AG09309 (cell line): ENCODE measurements at regions not wholly inside any gene's neighbourhood (a gene's known extent, or its start where the extent isn't known, plus 50 kb on each side); places are given as distances from the start of the nearest gene placed in this dataset.

Source experiments
- DNase-seq: peaks from one replicate; pipeline ENCODE4 v3.0.0-alpha.2; 2010; ENCODE audit warnings: low read depth
- H3K4me3 ChIP-seq: 2 replicates; pipeline ENCODE4 v1.5.1; 2011; ENCODE audit warnings: mild to moderate bottlenecking, low read depth, low read length, moderate library complexity; ENCODE audit not compliant: control insufficient read depth
- CTCF ChIP-seq: IDR thresholded peaks from 2 replicates; pipeline ENCODE4 v1.5.1; 2011; ENCODE audit warnings: mild to moderate bottlenecking, low read depth, low read length, inconsistent platforms; ENCODE audit not compliant: insufficient read depth, control insufficient read depth; ENCODE audit errors: missing control alignments

GRCh38 chr22:27679693-27680488 is 121.7 kb downstream of the MN1 start:
- no peak for TF ChIP-seq CTCF
- no peak for DNase-seq
- no peak overlapping the region for H3K4me3 ChIP-seq

- no peak overlapping the region for H3K4me3 ChIP-seq
- TF ChIP-seq CTCF, result no peak
- no peak for DNase-seq
These were observed 120.9 kb downstream of the MN1 start for GRCh38 chr22:27680636-27681035.

GRCh38 chr22:27681037-27681436 is 120.5 kb downstream of the MN1 start:
- TF ChIP-seq CTCF, result no peak
- no peak for DNase-seq

GRCh38 chr22:27682437-27682836 is 119.1 kb downstream of the MN1 start:
- TF ChIP-seq CTCF, result peak; percentile 27
- DNase-seq, result no peak

More at GRCh38 chr22:27681037-27681436, 120.5 kb downstream of the MN1 start:
- H3K4me3 ChIP-seq, result no peak overlapping the region

GRCh38 chr22:27684901-27685300 is 116.7 kb downstream of the MN1 start:
- no peak for TF ChIP-seq CTCF
- DNase-seq, result no peak
- H3K4me3 ChIP-seq, result no peak overlapping the region

More at GRCh38 chr22:27682437-27682836, 119.1 kb downstream of the MN1 start:
- H3K4me3 ChIP-seq, result no peak overlapping the region

GRCh38 chr22:27685515-27685914 is 116.0 kb downstream of the MN1 start:
- no peak for TF ChIP-seq CTCF
- no peak for DNase-seq
- no peak overlapping the region for H3K4me3 ChIP-seq
